Lower leg skin (tissue), 4 donors: ENCODE measurements at regions not wholly inside any gene's neighbourhood (a gene's known extent, or its start where the extent isn't known, plus 50 kb on each side); places are given as distances from the start of the nearest gene placed in this dataset.

ENCODE experiments used
- DNase-seq, 2 donors: peaks; one replicate each; pipeline ENCODE4 v3.0.0-alpha.2; 2019; ENCODE audit warnings: low spot score in 2 of 2
- H3K4me3 ChIP-seq: fragments of 200-600 bp; sonication (generic); 2 replicates; pipeline ENCODE4 v1.5.1; 2017; ENCODE audit warnings: mild to moderate bottlenecking, low read depth; ENCODE audit not compliant: poor library complexity, severe bottlenecking
- CTCF ChIP-seq, 3 donors: fragments of 450-650 bp; IDR thresholded peaks; one replicate each; pipeline ENCODE4 v1.5.1; 2016; ENCODE audit warnings: antibody characterized with exemption in 3 of 3, mild to moderate bottlenecking in 3 of 3, moderate library complexity in 2 of 3
- POLR2A ChIP-seq, 2 donors: fragments of 450-650 bp; IDR thresholded peaks; one replicate each; pipeline ENCODE4 v1.6.1; 2016 to 2017; ENCODE audit warnings: antibody characterized with exemption in 2 of 2, mild to moderate bottlenecking in 1 of 2, moderate library complexity in 1 of 2
- WGBS, 2 donors: methylation state at CpG; one replicate each; pipeline ENCODE4 v1.1.5; 2018; 5-methylcytosine and 5-hydroxymethylcytosine counted together
- intact Hi-C: fragments of 100-400 bp; cut with DNase I; formaldehyde crosslinking; loops from one replicate; pipeline ENCODE4 v1.15.0; 2023; ENCODE audit warnings: low total_unique reads

- intact Hi-C loops: no loop called here
Measured at GRCh38 chr3:110405830-110406585, 665.6 kb upstream of the NECTIN3 start.

GRCh38 chr3:110413266-110413665 is 658.4 kb upstream of the NECTIN3 start:
- no peak for TF ChIP-seq CTCF (IDR thresholded peaks at IDR 0.05)
- intact Hi-C loops: no loop called here
- 88 to 91% methylated on average over 3 of the region's 3 CpGs for WGBS, 2 donors

More at GRCh38 chr3:110405830-110406585, 665.6 kb upstream of the NECTIN3 start:
- TF ChIP-seq POLR2A (IDR thresholded peaks at IDR 0.05): no peak
- TF ChIP-seq CTCF (IDR thresholded peaks at IDR 0.05): no peak
- H3K4me3 ChIP-seq: no peak overlapping the region
- DNase-seq: no peak
- WGBS, 2 donors: 38 to 47% methylated on average over 1 of the region's 1 CpG

DNA sequence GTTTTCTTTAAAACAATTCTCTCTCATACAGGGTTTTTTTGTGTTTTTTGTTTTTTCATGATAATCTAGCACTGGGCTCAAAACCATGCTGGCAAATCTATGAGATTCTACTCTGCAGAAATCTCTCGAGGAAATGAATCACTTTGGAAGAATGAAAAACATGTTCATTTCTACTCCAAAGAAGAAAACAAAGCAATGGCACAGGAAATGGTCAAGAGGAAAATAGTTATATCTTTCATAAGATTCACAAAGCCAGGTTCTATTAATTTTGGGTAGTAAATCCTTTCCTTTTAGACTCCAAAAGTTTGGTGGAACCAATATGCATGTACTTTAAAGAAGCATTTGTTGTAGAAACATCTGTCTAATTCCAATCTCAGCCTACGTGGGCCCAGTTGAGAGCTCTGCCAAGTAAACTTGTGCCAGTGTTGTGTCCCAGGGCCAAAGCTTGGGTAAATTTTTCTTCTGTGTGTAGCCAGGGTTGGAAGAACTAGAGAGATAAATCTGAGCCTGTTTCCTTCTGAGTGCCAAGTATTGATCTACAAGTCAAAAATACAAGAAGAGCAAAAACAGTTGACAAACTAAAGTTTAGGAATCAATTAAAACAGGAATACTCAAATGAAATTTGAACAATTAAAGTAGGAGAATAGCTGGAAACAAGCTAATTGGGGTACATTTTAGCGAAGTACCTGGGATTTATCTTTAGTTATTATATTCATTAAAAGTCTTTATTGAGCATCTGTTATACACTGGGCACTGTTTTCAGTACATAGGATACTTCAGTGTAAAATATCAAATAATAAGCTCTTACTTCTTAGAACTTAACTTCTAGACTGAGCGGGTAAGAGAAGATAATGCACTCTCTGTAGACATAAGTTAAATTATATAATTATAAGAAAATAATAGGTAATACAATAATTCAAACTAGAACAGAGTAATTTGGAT is 657.5 kb upstream of the NECTIN3 start:
- DNase-seq: no peak
- TF ChIP-seq CTCF (IDR thresholded peaks at IDR 0.05): no peak
- TF ChIP-seq POLR2A (IDR thresholded peaks at IDR 0.05): no peak
- intact Hi-C loops: no loop called here
- 50 to 58% methylated on average over 4 of the region's 4 CpGs for WGBS, 2 donors
- H3K4me3 ChIP-seq: no peak overlapping the region

More at GRCh38 chr3:110413266-110413665, 658.4 kb upstream of the NECTIN3 start:
- H3K4me3 ChIP-seq: no peak overlapping the region
- DNase-seq: no peak

- DNase-seq: no peak
- WGBS, 2 donors: 44 to 49% methylated on average over 3 of the region's 3 CpGs
- intact Hi-C loops: no loop called here
- no peak for TF ChIP-seq POLR2A (IDR thresholded peaks at IDR 0.05)
- no peak for TF ChIP-seq CTCF (IDR thresholded peaks at IDR 0.05)
- no peak overlapping the region for H3K4me3 ChIP-seq
Measured at GRCh38 chr3:110414855-110415254, 656.8 kb upstream of the NECTIN3 start.

GRCh38 chr3:110419096-110419495 is 652.5 kb upstream of the NECTIN3 start:
- no peak overlapping the region for H3K4me3 ChIP-seq
- no peak for TF ChIP-seq POLR2A (IDR thresholded peaks at IDR 0.05)
- no peak for TF ChIP-seq CTCF (IDR thresholded peaks at IDR 0.05)
- intact Hi-C loops: no loop called here
- no peak for DNase-seq
- 72 to 74% methylated on average over 2 of the region's 2 CpGs for WGBS, 2 donors
